ENCODE measurements at regions not wholly inside any gene's neighbourhood (a gene's known extent, or its start where the extent isn't known, plus 50 kb on each side); places are given as distances from the start of the nearest gene placed in this dataset.

DNA sequence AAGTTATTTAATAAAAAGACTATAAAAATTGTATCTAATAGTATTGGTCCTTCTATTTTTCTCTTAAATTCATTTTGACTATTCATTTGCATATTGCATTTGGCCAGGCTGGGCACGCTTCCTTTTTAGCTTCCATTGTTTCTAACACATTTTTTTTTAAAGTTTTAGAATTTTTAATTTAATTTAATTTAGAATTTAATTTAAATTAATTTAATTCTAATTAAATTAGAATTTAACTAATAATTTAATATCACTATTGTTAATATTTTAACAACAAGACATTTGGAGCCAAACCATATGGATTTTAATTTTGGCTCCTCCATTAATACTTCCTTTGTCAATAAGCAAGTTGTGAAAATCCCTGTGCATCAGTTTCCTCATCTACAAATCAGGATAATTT lies 856.9 kb upstream of the SEL1L start:
- DNase-seq, result no peak

DNA sequence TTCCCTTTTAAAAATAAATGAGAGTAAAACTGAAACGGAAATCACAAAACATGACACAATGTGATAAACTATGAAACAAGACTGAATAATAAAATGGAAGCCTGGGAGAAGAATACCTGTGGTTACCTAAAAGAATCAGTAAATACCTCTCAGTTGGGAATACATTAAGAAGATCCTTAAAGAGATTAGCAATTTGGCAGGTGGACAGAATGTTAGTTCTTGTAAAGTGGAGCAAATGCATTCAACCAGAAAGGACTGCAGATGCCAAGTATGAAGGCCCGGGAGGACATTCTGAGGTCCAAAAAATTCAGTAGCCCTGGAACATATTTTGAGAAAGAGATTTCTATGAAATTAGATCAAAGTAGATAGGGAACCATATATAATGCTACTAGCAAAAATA lies 861.3 kb upstream of the SEL1L start:
- DNase-seq, result no peak

DNA sequence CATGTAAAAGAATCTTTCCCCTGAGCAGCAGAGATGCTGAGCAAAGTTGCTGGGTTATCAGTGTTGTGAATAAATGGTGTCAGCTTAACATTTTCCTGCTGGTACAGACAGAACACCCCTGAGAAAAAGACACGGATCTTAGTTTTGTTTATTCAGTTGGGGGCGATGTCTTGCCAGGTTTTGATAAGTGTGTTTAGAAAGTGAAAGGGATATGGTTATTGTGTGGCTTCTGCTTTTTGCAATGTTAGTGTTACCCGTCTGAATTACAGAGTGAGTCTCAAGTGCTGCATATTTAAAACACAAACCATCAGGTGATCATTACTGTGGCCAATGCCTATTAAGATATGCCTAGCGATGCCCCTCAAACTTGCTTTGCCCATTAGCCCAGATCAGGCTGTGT lies 864.6 kb upstream of the SEL1L start:
- DNase-seq, result no peak

DNA sequence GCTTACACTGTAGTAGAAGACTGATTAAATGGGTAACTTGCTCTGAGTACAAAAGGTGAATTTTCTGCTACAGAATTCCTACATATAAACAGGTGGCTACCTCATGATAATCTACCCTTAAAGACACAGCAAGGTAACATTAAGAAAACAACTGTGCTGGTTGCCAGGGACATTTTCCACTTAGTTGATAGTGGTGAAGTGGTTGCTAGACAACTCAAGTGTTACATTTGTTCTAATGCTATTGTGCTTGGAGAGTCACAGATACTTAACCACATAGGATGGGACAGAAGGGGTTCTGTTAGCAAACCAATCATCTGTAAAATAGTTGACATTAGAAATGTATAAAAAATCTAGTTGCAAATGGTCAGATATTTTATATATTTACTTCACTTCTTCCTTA lies 870.3 kb upstream of the SEL1L start:
- DNase-seq, result no peak

DNA sequence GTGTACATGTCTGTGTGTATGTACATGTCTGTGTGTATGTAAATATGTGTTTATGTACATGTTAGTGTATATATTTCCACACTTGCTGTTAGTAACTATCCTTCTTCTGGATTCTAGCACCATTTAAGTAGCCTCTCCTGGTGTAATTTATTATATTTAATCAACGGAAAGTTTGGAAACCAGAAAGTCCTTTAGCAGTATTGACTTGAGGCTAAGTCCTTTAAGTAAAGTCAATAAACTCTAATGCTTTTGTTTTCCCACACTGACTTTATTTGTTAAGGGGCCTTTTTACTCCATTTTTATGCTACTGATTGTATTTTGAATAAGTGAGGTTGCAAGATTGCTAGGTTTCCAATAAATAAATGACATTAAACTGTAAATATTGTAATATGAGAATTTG lies 876.4 kb upstream of the SEL1L start:
- DNase-seq, result no peak

DNA sequence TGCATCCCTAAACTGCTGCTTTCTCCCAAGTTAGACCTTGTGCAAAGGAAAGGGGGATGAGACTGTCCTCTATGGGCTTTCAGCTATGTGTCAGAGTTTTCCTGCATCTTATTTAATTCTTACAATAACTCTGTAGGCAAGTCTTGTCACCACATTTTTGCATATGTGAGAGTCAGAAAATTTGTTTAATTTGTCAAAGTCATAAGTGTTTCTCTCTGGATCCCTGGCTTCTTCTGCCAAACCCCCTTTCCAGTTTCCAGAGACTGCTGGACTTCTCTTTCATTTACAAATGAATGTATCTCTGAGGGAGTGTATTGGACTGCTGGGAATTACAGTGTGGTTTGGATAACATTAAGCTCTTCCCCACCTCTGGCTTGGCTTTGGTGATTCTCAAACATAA lies 877.6 kb upstream of the SEL1L start:
- DNase-seq, result no peak

DNA sequence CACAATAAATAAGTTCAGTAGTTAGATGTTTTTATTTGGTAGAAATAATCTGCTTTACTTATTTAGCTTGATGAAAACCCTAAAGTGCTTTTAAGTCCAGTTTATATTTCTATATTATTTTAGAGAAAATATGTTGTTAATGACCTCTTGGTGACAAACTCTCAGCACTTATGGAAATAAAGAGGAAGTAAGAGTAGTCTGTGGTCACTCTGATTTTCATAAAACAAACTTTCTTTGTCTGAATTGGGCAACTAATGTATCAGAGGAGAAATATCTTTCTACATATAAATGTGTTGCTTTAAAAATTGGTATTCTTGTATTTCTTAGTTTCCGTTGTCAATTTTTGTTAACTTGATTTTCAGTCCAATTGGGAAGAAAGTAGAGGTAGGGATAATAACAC lies 878.9 kb upstream of the SEL1L start:
- DNase-seq, result no peak

DNA sequence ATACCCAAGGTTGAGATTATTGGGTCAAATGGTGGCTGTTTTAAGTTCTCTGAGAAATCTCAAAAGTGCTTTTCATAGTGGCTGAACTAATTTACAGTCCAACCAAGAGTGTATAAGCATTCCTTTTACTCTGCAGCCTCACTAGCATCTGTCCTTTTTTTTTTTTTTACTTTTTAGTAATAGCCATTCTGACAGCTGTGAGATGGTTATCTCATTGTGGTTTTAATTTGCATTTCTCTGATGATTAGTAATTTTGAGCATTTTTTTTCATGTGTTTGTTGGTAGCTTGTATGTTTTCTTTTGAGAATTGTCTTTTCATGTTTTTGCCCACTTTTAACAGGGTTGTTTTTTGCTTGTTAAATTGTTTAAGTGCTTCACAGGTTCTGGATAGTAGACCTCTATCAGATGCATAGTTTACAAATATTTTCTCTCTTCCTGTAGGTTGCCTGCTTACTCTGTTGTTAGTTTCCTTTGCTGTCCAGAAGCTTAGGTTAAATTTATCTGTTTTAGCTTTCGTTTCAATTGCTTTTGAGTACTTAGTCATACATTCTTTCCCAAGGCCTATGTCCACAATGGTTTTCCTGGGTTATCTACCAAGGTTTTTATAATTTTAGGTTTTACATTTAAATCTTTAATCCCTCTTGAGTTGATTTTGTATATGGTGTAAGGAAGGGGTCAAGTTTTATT lies 881.3 kb upstream of the SEL1L start:
- no peak for DNase-seq

DNA sequence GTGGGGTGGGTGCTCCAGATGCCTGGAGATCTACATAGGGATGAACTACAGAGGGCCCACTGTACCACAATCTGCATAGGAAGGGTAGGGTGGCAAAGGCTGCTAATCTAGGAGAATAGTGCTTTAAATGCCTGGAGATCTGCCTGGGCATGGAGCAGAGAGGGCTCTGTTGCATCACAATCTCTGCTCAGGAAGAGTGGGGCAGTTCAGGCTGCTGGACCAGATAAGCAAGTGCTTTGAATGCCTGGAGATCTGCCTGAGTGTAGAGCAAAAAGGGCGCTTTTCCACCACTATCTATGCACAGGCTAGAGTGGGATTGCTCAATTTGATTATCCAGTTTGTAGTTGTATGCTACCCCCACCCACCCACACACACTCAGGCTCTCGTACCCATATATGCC lies 886.3 kb upstream of the SEL1L start:
- no peak for DNase-seq

DNA sequence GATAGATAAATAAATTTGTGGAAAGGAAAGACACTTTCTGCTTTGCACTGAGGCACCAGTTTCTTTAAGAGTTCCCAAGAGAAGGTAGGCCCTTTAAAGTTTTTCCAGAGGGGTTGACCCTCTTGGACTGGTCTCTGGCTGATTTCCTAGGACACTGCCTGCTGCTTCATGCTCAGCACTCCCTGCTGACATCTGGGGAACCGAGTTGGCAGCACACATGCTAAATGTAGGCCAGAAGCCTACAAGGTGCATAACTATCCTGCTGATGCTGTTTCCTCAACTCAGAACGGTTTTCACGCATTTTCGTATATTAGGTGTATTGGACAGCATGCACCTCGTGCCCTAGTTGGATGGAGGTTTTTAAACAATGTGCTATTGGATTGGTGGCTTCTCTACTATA lies 887.2 kb upstream of the SEL1L start:
- DNase-seq, result no peak

DNA sequence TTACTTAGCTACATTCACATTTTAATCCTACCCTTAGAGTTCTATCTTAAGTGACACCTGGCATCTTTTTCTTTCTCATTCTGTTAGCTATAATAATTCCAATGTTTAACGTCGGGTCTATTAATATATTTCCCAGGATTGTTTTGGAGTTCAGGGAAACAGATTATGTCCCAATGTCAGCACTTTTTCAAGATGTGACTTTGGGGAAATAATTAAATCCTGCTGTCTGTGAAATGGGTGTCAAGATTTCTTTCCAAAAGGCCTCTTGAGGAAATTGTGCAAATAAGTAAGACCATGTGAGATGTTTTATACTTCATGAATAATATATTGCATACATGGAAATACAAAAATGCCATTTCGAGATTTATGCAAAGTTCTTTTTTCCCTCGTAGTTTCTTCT lies 887.6 kb upstream of the SEL1L start:
- no peak for DNase-seq

DNA sequence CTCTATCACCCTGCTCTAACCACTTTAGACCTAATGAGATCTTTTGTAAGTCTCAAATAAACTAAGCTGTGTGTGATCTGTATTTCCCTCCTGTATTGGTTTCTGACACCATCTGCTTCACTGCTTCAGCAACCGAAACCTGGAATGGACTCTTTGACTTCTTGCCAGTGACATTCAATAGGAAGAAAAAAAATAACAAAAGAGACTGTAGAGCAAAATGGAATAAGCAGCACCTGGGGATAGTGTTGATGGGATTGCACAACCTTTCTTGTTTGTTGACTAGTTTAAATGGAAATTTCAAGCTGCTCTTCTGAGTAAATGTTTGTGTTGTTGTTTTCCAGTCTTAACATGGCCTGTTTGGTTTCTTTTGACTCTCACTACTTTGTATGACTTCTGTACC lies 888.6 kb upstream of the SEL1L start:
- no peak for DNase-seq

DNA sequence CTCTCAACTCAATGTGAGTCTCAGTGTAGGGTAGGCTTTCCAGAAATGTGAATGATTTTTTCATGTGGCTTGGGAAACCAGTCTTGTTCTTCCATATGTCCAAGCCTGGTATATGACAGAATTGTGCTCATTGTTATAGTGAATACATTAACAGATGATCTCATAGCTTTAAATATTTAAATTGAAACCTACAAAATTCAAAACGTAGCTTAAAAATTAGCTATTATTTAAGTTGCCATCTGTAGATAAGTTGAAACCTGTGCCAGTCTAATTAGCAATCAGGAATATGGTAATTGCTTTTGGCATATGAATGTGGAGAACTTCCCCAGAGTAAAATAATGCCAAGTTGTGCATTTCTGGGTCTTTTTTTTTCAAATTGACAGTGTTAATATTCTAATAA lies 891.6 kb upstream of the SEL1L start:
- DNase-seq, result no peak

DNA sequence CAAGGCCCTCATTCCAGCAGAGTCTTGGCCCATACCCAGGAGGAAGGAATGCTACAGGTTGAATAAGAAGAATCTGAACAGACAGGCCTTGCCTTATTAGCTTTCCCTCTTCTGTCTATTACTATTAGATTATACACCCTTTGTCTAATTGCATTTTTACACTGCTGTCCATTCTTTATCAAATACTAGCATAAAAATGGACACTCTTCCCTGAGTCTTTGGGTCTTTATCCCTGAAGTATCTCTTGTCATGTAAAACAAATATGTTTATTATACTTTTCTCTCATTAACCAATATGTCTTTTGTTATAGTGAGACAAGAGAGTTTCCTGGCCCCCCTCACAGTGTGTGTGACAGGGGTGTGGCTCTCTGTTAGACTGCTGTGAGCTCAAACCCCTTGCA lies 897.4 kb upstream of the SEL1L start:
- no peak for DNase-seq

DNA sequence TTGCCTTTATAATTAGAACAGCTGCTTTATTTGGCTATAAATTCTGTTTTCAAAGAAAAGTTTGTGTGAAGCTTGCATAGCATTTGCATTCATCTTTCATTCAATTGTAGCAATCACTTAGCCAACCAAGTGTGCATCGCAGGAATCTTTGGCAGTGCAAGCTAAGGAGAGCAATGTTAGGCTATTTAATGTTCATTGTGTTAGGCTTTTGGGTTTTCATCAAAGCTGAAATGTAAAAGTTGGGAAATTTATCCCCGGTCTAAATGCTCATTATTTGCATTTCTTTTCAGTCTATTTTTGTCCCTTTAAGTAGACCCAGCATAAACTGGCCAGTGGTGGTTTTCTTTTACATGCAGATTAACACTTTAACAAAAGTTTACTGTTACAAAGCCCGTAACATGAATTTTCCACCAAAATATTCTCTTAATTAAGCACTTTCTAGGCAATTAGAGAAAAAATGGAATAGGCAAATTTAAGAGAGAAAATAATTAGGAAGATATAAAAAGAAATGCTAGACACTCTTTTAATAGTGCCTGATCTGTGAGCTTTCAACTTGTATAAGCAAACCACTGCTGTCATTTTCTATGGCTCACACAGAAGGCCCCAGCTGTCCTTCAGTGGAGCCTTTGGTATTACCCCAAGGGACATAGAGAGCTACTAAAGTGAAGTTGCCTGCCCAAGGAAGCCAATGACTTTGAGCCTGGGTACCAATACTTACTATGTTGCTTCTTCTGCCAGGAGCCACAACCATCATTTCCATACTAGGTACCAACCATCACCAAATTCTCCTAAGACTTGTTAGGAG lies 898.9 kb upstream of the SEL1L start:
- no peak for DNase-seq

DNA sequence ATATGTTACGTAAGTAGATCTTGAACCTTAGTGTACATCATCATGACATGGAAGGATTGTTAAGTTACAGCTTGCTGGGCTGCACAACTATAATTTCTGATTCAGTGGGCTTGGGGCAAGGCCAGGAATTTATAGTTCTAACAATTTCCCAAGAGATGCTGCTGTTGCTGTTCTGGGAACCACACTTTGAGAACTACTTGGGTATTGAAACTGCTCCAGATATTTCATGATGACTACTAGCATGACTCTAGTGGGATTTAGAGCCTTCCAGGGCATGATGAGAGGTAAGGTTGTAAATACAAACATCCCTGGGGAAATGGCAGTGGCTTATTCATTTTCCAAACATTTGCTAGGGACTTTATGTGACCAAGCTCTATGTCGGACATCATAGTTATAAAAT lies 904.8 kb upstream of the SEL1L start:
- no peak for DNase-seq

DNA sequence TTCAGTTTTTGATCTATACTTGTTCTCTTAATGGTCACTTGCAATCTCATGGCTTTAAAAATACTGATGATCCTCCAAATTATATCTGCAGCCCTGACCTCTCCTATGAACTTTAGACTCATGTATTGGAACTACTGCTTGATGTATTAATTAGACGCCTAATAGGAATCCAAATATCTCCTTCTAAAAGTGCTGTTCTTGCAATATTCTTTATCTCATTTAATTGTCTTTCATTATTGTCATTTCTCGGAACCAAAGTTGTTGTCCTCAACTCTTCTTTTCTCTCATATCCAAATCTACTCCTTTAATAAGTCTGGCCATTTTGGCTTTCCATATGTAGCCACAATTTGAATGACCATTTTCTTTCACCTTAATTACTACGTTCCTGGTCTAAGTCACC lies 907.6 kb upstream of the SEL1L start:
- no peak for DNase-seq

DNA sequence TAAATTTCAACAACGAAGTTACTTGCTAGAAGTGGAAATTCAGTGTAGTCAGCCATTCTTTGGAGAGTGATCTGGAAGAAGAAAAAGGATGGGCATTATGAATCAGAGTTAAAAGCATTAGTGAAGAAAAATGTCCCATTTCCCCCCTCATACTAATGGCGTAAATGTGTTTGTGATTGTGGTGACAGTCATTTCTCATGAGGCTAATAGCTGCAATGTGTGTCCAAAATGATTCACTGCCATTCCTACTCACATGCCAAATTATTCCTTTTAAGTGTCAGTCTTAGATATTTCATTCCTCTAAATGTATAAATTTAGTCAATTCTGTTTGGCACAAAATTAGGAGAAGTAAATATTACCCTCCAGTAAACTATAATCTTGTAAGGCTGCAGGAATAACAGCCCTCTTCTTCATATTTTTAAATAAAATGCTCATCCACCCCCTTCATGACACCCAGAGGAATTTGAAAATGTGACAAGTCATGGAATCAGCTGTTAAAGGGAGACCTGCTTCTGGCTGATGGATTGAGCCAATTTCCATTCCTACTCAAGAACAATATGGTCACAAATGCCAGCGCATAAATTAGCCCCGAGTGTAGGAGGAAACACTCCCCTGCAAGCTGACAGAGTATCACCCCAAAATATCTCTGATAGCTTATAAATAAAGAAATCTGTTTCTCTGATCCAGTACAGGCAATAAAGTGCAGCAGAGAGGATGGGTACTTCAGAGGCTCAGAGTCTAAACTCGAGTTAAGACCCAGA lies 912.3 kb upstream of the SEL1L start:
- no peak for DNase-seq

DNA sequence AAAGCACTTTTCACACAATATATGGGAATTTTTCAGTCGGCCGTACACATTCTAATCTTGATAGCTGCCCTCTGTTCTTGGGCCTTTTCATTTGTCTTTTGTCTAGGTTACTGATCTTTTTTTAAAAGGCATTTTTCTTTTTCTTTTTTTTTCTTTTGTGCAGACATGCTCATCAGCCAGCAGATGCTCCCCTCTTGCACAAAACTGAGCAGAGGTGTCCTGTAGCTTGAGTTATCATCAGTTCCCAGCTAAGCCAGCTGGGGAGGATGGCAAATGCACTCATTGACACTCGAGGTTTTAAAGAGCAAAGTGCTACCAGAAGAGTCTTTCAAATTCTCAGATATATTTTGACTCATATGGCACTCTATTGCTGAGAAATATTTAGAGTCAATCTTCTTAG lies 913.9 kb upstream of the SEL1L start:
- DNase-seq, result no peak

DNA sequence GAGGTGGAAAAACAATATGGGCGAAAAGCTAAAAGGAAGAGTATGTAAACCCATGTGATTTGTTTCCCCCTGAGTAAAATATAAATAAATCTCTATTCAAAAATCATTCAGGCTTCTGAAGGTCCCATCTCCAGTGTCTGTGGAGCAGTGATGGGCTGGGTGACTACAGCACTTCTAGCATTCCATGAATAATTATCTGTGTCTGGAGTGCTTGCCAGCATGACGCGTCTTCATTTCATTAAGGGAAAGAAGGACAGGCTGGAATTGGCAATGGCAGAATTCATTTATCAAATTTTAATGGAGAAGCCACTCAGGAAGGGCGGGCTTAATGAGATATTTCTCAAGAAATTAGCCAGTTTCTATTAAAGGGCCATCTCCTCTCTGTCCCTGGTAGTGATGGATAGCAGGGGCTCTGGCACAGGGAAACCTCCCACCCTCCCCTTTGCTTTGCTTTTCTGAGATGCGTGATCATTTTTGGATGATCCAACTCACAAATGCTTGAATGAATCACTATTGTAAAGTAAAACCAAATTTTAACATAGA lies 916.3 kb upstream of the SEL1L start:
- no peak for DNase-seq

DNA sequence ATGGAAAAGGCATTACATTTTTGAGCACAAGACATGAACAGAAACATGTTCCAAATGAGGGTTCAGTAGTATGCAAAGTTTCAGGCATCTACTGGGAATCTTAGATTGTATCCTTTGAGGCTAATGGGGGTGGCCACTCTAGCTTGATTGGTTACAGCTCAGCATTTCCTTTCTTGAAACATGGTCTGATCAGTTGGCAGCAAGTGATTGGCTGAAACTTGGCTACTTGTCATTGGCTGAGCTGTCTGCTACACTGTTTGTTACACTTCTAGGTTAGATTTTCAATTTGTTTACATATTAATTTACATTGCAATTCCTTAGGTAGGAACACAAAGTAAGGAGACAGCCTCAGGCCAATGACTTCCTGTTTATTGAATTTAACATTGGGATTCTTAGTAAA lies 918.0 kb upstream of the SEL1L start:
- no peak for DNase-seq

DNA sequence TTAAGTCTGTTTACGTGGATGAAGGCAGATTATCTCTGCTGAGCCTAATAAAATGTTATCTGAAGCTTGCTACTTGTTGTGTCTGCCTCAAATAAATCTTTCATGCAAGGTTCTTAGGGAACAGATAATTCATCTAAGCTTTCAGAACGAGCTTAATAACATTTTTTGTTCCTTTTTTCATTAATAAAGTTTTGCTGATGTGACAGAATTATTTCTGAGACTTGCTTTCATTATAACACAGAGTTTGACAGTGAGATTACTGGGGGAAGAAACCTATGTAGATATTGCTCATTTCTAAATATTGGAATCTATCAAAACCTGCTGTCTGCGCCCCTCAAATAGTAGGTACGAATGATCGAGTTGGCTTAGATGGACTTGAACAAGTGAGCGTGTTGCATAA lies 948.7 kb upstream of the SEL1L start:
- no peak for DNase-seq

DNA sequence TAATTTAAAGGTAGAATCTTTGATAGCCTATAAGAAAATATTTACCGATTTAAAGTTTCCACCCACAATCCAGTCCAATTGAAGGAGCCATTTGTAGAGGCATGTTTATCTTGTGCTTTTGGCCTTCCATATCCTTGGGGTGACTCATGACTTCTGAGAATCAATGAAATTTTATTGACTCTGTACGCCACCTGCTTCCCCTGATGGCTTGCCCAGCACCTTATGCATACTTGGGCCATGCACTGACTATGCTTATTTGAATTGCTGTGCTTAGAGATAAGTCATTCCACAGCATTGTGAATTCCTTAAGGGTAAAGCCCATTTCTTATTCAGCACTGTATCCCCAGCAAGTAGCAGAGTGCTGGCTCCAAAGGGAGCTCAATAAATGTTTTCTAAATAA lies 954.8 kb upstream of the SEL1L start:
- DNase-seq, result no peak

DNA sequence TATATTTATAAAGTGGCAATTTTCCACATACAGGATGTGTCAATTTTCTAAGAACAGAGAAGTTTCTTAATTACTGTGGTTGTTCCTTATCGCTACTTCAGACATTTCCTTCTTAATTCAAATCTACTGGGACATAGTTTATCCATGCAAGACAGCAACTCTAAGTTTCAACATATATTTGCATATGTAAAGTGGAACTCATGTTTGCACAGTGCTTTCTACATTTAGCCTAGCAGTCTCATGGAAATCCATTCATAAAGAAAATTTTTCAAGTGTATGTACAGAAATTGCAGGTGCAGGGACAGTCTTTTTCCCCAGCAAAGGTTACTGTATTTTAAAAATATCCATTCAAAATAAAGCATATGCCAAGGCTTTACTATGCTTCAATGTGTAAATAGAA lies 956.7 kb upstream of the SEL1L start:
- no peak for DNase-seq

Data from NCI-H774 (cell line).